ENCODE measurements at regions not wholly inside any gene's neighbourhood (a gene's known extent, or its start where the extent isn't known, plus 50 kb on each side); places are given as distances from the start of the nearest gene placed in this dataset.

DNA sequence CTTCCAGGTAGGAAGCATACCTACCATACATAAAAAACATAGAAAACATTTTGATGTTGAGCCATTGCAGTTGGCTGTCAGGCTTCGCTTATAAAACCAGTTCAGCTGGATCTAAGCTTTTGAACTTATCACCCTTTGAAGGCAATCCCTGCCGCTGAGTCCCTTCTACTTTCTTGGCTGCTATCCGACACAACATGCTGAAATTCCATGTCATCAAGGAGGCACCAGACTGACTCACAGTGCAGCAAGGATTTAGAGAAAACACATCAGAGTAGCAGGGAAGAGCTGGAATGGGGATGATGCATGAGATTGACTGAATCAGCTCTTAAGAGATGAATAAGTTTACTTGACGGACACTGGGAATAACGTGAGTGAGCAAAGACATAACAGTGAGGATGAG, 135.0 kb upstream of the MAN1A1 start:
- no peak for DNase-seq (ENCODE audit: low read depth)

DNA sequence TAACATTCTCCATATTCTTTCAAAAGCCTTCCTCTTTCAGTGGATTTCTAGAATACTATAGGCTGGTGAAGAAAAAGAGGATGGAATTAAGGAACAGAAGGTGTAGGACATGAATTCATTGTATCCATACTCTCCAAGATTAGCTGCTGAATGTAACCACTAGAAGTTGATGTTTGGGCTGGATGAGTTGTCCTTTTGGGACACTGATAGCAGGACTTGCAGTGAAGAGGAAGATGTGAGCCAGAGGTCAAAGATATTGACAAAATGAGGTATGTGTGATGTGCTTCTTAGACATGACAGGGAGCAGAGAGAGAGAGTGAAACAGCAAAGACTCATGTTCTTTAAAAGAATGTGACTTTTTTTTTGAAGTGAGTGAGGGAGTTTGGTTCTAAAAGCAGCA, 134.3 kb upstream of the MAN1A1 start:
- no peak for DNase-seq (ENCODE audit: low read depth)

DNA sequence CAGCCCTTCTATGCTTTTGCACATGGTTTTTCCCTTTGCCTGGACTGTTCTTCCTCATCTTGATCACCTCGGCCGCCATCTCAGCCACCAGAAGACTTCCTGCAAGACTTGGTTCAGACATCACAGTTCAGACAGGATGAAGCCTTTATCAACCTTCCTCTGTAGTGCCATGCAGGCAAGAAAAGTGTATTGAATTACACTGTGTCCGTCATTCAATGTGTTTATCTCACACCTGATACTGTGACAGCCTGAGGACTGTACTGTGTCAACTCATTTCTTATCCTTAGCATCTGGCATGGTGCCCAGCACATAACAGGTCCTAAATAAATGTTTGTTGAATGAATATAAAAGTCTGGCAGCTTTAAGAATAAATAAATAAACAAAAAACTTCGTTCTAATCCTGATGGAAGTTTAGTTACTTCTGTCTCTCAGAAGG, 133.3 kb upstream of the MAN1A1 start:
- no peak for DNase-seq (ENCODE audit: low read depth)

DNA sequence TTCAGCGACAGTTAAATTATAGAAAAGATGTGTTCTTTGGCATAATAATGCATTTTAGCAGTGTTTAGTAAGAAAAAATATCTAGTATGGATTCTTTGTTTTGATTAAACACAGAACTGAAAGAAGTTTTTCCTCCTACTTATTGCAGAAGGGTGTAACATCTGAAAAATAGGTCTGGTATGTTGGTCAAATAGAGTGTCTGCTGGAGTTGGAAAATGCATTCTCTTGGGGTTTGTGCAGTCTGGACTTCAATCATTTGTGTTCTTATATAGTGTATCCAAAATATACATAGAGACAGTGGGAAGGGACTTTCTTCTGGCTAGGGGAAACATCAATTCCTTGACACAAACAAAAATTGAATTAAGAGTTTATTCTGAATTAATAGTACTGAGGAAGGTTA, 132.4 kb upstream of the MAN1A1 start:
- DNase-seq (ENCODE audit: low read depth) = no peak

DNA sequence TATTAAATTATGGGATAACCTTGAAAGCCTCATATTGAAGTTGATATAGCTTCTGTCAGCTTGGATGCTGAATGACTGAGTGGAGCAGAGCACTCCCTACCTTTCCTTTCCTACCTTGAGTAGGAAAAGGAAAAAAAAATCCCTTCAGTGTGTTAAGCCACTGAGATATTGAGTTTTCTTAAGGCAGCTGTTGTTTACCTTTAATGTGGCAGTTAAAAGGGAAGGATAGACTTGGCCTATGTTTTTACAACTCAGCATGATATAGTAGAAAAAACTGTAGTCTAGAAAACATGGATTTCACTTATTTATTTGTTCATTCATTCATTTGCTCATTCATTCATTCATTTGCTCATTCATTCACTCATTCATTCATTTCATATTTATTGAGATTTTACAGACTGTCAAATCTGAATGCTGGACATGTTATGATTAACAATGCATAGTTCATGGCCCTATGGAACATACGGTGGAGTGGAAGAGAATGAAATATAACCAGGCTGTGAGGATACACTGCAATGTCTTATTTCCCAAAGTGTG, 131.5 kb upstream of the MAN1A1 start:
- DNase-seq (ENCODE audit: low read depth) = no peak

DNA sequence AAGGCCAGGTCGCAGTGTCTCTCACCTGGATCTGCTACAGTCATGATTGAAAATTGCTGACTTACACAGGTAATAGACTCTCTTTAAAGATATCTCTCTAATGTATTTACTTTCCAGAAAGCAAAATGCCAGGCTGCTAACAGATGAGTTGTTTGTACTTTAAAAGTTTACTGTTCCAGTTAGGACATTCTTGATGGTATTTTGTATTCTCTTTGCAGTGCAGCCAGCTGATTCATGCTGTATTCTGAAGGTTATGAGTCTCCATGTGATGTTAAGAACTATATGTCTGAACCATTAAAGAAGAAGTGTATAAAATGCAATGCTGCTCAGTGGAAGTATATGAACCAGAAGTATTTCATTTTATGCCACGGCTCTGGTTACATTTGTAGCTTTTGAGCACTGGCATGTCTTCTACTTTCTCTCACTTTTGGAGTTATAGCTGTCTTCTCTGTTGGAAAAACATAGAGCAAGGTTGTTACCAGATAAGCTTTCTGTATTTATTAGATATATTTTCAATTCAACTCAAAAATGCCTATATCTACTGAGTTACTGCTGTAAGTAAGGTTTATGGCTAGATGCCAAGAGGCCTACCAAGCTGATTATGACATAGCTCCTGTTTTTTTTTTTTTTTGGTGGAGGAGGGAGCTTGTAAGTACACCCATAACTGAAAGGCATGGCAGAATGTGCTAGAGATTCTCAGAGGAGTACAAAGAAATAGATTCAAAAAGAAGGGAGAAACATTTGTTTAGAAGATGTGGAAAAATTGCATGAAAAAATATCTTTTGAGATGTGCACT, 130.5 kb upstream of the MAN1A1 start:
- no peak for DNase-seq (ENCODE audit: low read depth)

DNA sequence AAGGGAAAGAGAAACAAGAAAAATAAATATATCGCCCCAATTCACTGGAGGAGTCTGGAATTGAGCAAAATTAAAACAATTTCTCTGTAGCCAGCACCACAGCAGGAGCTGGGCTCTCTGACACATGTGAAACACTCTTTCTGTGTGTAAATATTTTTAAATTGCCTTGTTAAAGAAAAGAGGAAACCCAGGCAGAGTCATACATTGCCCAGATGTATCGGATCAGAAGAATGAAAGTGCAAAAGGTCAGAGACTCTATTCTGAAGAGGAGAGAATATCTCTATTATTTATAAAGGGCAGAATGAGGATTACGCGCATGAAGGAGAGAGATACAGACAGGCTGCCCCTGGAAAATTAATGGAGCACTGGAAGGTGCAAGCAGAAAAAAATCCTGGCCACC, 127.0 kb upstream of the MAN1A1 start:
- DNase-seq (ENCODE audit: low read depth) = no peak

DNA sequence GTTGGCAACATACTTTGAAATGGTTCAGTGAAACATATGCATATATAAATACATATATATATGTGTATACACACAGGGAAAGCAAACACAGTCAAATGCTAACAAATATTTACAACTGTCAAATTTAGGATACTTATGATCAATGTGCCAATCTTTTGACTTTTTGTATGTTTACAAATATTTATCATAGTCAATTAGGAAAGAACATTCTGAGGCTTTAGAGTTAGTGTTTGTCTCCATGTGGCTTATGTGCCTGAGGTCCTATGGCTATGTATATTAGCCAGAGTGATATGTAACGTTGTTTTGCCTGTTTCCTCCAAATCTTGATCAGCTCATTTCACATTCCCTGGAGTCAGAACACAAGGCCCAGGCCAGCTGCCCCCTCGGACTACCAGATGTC, 126.5 kb upstream of the MAN1A1 start:
- DNase-seq (ENCODE audit: low read depth) = no peak

DNA sequence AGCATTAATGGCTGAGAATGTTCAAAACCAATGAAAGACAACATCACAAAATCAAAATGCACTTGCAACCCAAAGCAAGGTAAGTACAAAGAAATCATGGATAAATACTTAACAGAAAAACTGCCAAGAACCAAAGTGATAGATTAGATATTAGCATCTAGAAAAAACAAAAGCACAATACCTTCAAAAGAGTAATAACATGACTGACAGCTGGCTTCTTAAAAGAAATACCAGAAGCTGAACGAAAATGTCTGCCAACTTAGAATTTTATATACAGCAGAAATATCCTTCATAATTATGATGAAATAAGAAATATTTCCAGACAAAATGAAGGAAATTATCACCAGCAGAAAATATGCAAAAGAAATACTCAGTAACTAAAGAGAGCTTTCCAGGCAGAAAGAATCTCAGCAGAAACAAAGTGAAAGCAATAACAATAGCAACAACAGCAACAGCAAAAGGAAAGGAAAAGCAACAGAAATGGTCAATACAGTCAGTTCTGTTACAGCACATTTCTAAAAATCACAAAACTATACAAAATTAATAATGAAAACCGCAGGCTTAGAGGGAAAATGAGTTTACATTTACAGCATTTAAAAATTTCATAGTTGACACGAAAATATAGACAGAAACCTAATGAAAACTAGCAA, 121.5 kb upstream of the MAN1A1 start:
- no peak for DNase-seq (ENCODE audit: low read depth)

DNA sequence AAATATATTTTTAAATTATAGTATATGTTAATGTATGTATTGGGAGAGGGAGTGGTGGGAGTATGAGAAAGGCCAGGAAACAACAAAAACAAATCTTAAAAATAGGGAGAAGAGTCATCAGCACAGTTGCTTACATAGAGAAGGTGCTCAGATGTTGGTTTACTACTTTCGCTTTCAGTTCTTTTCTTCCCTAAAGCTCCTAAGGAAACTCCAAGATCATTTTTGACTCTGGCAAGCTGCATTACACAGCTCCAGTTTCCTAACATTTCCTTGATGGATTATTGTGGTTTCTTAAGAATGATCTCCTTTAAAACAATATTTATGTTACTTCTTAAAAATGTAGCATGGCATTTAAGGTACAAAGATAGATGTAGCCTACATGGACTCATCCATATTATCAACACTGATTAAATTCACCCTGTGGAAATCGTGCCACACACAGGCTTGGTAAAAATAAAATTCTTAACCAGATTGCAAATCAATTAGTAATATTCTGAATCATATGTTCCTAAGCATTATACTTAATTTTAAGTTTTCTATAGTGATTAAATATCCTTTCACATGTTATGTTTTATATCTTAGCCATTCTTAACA, 118.0 kb upstream of the MAN1A1 start:
- DNase-seq (ENCODE audit: low read depth) = no peak

DNA sequence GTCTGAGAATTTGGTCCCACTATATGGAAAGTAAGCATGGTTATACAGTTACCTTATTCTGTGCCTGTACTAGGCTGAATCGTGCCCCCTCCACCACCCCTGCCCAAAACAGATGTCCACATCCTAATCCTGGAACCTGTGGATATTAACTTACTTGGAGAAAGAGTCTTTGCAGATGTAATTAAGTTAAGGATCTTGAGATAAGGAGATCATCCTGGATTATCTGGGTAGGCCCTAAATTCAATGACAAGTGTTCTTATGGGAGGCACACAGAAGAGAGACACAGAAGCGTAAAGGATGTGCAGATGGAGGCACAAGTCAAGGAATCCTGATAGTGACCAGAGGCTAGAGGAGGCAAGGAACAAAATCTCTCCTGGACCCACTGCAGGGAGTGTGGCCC, 116.7 kb upstream of the MAN1A1 start:
- DNase-seq (ENCODE audit: low read depth) = no peak

DNA sequence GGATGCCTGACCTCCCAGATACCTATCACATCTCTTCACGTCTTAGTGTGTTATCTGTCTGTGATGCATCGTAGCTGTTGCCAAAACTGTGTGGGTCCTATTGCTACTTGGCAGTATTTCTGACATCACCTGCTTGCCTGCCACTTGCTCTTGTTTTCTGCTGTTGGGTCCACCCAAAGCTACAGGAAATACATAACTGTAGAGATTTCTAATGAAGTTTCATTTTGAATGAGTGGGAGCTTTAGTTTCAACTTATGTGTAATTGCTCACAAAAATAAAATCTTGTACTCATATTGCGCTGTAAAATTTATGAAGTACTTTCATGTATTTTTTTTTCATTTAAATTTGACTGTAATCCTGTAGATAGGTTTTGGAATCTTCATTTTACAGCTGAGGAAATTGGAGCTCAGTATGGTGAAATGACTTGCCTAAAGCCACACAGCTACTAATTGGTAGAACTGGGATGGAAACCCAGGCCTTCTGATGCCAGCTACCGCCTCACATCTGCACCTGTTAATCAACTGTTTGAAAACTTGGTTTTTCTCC, 113.6 kb upstream of the MAN1A1 start:
- DNase-seq (ENCODE audit: low read depth) = no peak

DNA sequence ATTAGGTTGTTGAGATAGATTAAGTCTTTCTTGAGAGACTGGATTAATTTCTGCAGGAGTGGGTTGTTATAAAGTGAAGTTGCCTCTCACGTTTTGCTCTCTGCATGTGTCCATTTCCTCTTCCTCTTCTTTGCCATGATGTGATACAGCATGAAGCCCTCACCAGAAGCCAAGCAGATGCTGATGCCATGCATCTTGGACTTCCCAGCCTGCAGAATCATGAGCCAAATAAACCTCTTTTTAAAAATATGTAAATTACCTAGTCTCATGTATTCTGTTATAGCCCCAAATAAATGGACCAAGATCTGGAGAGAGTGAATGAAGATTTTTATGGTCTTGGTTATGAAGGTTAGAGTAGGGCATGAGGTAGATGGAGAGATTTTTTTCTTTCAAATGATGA, 111.6 kb upstream of the MAN1A1 start:
- no peak for DNase-seq (ENCODE audit: low read depth)

DNA sequence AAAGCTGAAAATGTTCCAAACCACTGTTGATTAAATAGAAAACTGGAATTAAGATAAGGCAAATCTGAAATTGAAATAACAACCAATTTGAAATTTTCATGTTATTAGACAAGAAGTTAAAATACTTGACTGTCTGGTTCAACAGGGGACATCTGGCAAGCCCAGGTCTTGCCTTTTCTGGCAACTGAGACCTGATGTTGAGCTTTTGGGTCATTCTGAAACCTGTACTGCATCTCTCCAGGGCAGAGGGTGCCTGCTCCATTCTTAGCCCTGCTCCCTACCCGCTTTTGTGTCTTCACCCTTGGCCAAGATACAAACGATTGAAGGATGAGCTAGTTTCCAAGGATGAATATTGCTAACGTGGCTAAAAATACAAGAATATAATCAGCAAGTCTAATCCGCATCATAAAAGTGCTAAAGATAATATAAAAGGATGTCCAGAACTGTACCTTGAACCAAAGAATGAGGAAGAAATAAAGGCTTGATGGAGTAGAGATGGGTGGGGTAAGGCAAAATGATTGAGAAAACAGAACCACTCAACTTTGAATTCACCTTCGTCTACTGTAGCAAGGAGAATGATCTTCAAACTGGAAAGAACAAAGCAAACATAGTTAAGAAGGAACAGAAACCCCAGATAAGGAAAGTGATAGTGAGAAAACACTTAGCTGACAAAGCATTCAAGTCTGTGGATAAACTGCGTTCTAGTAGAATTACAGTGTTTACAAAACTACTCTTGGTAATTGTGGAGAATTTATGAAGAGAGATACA, 109.8 kb upstream of the MAN1A1 start:
- no peak for DNase-seq (ENCODE audit: low read depth)

DNA sequence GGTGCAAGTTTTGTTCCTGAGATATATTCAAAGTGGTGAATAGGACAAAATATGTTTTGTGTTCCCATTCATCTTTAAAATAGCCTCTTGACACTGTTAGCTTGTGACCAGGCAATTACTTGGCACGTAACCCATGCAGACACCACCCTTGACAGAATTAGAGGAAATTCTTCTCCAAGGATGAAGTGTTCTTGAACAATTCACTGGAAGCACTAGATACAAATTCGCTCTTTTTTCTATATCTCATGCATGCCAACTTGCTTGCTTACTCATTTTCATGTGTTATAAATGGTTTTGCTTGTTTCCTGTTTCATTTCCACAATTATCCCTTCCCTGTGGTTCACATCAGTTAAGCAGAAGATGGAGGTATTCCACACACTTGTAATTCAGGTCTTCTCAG, 105.2 kb upstream of the MAN1A1 start:
- DNase-seq (ENCODE audit: low read depth) = no peak

DNA sequence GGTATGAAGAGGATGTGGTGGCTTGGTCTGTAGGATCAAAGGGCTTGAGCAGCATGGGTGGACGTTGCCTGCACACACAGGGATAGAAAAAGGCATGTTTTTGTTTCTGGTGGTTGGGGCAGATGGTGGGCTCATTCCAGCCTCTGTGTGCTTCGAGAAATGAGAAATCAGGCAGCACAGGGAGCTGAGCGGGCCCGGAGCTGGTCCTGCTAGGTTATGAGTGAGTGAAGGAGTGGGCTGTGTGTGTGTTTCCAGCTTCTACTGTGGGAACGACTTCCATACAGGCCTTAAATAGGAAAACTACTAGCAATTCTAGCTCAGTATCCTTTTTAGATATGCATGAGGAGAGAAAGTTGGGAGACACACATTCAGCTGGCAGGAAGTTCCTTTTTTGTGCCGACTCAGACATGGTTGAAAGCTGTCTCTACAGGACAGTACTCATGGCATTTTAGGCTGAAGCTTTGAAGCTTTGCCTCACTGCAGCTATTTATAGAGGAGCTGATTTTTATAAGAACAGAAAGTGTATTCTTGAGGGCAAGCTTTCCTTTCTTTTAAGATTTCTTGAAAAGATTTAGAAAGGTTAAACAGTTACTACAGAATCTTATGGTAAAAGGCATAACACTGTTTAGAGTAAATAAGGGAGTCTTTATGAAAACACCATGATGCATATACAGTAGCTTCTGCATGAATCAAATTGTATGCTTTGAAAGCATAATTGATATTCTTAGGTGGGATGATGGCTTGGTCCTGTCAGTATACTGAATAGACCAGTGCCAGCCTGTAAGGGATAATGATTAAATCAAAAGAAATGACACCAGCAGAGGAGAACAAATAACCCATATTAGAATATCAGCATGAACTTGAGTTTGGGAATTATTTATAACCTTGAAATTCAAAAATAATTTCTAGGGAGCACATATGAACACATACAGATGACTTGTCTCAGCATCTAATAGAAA, 104.0 kb upstream of the MAN1A1 start:
- DNase-seq (ENCODE audit: low read depth) = no peak

DNA sequence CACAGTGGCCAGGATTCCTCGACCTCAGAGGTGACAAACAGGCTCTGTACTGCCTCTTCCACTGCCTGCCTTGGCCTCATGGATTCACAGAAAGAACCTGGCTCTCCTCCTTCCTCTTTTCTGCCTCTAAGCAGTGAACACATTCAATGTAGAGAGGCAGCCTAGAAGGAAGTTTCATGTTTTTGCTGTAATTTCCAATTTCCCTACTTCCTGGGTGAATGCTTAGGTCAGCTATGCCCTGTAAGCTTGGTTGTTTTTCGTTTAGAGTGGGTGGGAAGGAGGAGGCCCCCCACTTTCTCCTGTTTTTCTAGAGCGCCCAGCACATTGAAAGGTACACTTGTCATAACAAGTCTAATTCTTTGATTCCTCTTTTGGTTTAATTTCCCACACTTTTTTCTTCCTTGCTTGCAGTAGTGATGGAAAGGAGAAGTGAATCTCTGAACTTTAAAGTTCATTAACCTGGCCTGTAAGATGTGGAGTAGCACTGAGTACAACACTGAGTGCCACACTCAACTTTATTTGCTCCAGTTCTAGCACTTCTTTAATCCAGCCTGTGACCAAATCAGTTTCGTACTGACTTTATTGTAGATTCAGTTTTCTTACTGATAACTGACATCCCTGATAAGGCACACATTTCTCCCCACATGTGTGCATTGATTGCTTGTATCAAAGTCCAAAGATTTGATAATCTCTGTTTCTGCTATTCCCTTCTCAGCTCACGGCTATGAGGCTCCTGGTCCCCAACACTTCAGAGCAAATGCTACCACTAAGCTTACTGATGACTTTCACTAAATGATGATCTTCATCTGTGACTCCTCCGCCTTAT, 100.0 kb upstream of the MAN1A1 start:
- no peak for DNase-seq (ENCODE audit: low read depth)

DNA sequence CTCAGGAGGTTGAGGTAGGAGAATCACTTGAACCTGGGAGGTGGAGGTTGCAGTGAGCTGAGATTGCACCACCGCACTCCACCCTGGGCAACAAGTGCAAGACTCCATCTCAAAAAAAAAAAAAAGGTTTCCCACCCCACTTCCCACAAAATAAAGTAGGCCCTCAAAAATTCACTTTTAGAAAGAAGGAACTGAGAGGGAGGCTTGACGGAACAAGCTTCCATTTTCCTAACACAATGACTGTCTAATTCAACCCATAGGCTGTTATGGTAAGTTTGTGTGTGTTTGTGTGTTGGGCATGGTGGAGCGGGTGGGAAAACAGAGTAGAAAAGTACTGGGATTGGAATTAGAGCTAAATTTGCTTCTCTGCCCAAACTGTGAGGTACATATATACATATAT, 98.4 kb upstream of the MAN1A1 start:
- no peak for DNase-seq (ENCODE audit: low read depth)

DNA sequence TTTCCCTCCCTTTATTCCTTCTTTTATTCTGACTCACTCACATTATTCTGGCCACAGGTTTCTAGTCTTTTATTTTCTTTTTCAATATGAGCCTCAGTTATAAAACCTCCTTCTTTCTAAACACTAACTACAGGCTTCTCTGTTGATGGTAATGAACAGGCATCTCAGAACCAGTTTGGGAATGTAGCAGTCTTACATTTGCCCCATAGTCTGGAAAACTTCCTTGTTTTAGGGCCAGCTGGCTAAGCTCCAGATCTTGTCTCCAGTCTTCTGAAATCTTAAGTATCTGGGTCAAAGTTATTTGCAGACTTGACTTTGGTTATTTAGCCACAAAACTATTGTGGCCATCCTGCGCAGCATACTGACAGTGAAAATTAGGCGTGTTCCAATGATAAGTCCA, 97.0 kb upstream of the MAN1A1 start:
- no peak for DNase-seq (ENCODE audit: low read depth)

DNA sequence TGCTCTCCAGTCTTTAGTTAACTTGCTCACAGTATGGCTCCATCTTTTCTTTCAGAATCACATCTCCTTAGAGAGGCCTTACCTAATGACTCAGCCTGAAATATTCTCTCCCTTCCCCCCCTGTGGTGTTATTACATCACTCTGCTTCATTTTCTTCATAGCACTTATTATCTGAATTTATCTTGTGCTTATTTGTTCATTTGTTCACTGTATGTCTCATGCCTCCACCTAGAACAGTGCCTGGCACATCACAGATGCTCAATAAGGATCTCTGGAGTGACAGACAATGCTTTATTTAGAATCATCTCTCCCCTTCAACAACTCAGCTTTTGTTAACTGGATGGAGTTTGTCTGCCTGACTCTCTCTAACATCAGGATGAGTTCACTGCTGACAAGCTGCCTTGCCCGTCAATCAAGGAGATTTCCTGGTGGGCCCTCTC, 96.6 kb upstream of the MAN1A1 start:
- DNase-seq (ENCODE audit: low read depth) = no peak

Measured in HS-27A (cell line).